Hematopoietic multipotent progenitor cell treated with erythropoietin and hydrocortisone succinate and interleukin-3 and kit ligand, for 8 days (in vitro differentiated cells): ENCODE measurements at regions not wholly inside any gene's neighbourhood (a gene's known extent, or its start where the extent isn't known, plus 50 kb on each side); places are given as distances from the start of the nearest gene placed in this dataset.
A peak's percentile ranks its signal among the peaks of the same experiment; 100 is the strongest.
"Not testable (repeated sequence)": the region's sequence is repeated elsewhere in the genome, so short reads cannot be mapped to it uniquely, and the experiment has no call there.

Experiments
- DNase-seq: peaks from one replicate; pipeline ENCODE4 v3.0.0-alpha.2; 2015

DNA sequence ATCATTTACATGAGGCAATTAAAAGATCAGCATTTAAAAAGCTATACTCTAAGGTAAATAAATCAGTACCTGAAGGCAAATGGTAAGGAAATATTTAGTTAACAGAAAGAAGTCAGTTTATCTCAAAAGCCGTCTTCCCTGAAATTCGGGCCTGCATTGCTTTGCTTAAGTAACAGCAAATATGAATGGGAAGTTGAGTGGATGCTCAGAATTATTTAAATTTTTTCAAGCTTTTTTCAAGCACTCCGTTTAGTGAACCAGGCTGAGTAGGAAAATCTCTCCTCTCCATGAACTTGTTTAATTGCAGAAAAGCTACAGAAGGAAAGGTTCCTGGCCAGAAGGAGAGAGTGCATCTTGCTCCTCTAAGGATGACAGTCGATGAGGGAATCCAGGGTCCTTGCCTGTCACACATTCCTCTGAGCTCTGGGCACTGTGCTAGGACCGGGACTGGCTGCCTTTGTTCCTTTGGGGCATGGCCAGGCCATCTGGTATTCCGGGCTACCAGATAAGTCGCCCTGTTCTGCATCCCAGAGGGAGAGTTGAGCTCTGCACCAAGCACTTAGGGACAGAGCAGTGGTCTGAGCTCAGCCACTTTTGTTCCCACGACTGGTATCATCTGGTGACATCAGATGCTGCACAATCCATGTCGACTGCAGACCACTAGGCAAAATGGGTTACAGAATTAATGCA lies 77.6 kb downstream of the RIN2 start:
- no peak for DNase-seq

DNA sequence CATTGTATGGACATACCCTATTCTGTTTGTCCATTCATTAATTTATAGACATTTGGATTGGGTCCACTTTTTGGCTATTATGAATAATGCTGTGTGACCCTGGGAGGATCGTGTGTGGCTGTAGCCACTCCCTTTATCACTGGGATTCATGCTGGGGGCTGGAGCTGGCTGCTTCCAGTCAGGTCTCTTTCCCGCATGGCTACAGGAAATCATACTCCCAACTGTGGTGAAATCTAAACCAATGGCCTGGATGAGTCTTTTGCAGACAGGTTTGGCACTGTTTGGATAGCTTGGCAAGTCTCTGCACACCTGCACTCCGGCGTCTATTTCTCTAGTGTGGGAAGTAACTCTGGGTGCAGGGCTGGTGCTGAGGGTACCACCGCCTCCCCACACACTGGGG lies 80.4 kb downstream of the RIN2 start:
- DNase-seq: no peak

GRCh38 chr20:19839053-19839452 lies 81.0 kb downstream of the RIN2 start:
- no peak for DNase-seq

GRCh38 chr20:19840111-19840710 lies 82.2 kb downstream of the RIN2 start:
- DNase-seq: no peak

DNA sequence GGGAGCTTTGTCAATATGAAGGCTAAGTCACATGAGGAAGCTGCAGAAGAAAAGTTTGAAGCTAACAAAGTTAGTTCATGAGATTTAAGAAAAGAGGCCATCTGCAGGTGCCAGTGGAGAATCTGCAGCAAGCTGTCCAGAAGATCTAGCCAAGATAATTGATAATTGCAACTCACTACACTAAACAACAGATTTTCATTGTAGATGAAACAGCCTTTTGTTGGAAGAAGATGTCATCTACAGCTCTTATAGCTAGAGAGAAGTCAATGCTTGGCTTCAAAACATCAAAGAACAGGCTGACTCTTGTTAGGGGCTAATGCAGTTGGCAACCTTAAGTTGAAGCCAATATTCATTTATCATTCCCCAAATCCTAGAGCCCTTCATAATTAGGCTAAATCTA lies 83.7 kb downstream of the RIN2 start:
- DNase-seq: no peak

DNA sequence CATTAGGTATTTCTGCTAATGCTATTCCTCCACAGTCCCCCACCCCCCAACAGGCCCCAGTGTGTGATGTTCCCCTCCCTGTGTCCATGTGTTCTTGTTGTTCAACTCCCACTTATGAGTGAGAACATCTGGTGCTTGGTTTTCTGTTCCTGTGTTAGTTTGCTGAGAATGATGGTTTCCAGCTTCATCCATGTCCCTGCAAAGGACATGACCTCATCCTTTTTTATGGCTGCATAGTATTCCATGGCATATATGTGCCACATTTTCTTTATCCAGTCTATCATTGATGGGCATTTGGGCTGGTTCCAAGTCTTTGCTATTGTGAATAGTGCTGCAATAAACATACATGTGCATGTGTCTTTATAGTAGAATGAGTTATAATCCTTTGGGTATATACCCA lies 86.8 kb downstream of the RIN2 start:
- DNase-seq: not testable (repeated sequence)

- no peak for DNase-seq
These were observed 89.3 kb downstream of the RIN2 start for GRCh38 chr20:19847383-19847782.

- DNase-seq: no peak
These were observed 91.5 kb downstream of the RIN2 start for GRCh38 chr20:19849341-19850197.

DNA sequence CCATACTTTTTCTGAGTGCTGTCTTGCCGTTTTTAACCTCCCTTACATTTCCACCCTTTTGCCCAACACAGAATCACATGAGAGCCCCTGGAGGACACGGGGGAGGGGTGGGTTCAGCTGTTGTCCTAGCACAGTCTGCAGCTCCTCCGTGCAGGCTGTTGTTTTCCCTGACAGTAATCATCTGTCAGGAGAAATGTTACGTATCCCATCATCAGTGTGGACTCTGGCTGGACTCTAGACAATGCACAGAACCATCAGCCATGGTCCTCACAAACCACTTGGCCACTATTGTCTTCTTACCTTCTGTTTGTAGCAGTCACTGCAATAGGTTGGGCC lies 92.1 kb downstream of the RIN2 start:
- no peak for DNase-seq

GRCh38 chr20:19851861-19852260 lies 93.8 kb downstream of the RIN2 start:
- no peak for DNase-seq

- DNase-seq: no peak
These were observed 97.4 kb downstream of the RIN2 start for GRCh38 chr20:19855416-19855815.

DNA sequence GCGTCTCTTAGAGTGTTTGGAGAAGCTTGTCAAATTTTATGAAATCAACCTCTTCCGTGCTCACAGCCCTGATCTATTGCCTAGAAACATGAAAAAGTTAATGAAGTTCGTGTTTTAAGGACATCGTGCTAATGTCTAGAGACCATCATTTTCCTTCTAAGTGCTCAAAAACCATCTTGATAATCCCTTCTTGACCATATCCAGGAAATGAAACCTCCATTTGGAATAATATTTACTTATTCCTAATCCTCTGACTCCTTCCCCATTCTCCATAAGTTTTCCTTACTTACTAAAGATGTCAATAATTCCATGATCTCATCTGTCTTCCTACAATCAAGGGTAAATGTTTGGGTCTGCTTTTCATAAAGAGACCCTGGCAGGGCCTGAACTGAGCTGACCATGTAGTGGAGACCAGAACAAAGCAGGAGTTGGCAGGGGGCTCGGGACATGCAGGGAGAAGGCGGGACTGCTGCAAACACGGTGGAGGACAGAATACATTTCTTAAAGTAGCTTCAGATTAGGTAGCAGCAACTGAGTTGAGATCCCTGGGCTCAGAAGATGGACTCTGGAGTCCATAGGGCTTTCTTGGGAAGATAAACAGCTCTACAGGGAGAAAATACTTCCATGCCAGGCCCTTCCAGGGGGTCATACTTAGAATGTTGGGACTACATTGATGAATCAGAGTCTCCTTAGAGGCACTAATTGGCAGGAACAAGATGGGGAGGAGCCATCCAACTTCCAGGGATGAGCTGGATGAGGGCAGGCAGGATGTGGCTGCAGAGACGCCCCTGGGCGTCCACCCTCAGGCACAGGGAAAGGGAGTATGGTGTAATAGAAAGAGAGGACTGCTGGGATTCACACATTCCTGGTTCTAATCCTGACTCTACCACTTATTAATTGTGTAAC lies 100.7 kb downstream of the RIN2 start:
- no peak for DNase-seq

DNA sequence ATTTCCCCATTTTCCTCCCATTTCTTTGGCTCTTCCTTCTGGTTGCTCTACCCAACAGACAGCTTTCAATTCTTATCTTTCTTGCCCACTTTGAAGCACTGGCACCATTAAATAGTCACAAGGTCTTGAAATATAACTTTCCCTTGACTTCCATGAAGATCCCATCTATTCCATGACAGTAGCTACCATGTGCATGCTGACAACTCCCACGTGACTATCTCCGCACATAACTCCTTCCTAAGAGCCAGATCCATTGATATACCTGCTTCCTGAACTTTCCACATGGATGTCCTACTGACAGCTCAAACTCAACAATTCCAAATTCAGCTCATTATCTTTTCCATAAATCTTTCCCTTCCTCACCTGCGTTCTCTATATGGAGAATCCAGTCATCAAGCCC lies 101.4 kb downstream of the RIN2 start:
- DNase-seq: no peak

- no peak for DNase-seq
These were observed 102.7 kb downstream of the RIN2 start for GRCh38 chr20:19860737-19861136.

GRCh38 chr20:19861147-19861759 lies 103.2 kb downstream of the RIN2 start:
- no peak for DNase-seq

- DNase-seq: no peak
These were observed 106.1 kb downstream of the RIN2 start for GRCh38 chr20:19864130-19864529.

- no peak for DNase-seq
These were observed 108.0 kb downstream of the RIN2 start for GRCh38 chr20:19866070-19866469.

DNA sequence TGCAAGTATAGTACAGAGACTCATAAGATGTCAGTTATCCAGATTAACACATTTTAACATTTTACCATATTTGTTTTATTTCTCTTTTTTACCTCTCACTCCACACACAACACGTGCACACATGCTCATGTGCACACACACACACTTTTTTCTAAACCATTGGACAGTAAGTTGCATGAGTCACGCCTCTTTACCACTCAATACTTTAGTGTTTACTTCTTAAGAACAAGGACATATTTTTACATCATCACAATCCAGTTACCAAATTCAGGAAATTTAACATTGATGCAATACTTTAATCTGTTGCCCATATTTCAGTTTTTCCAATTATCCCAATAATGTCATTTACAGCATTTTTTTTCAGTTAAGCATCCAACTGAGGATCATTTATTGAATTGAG lies 109.0 kb downstream of the RIN2 start:
- DNase-seq: no peak

DNA sequence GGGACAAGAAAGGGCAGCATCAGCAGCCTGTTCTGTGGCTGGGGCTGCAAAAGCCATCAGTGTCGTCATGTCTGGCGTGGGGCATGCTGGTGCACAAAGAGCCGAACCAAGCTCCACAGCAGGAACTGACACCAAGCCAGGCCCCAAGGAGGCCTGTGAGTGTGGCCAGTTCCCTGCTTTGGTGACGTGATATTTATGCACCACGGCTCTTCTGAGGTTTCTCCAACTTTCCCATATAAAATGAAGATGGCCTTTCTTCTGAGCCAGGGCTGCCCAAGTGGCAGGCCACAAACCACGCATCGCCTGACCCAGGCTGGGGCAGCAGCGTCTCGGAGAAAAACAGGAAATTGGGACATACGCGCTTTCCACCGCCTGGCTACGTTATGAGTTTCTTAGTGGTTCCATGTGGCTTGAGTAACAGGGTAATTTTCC lies 109.9 kb downstream of the RIN2 start:
- DNase-seq: peak; percentile 4

- DNase-seq: no peak
These were observed 110.4 kb downstream of the RIN2 start for GRCh38 chr20:19868441-19868840.

GRCh38 chr20:19872001-19872400 lies 113.9 kb downstream of the RIN2 start:
- no peak for DNase-seq

GRCh38 chr20:19874040-19874727 lies 116.1 kb downstream of the RIN2 start:
- DNase-seq: no peak
